ENCODE measurements at regions not wholly inside any gene's neighbourhood (a gene's known extent, or its start where the extent isn't known, plus 50 kb on each side); places are given as distances from the start of the nearest gene placed in this dataset.

DNA sequence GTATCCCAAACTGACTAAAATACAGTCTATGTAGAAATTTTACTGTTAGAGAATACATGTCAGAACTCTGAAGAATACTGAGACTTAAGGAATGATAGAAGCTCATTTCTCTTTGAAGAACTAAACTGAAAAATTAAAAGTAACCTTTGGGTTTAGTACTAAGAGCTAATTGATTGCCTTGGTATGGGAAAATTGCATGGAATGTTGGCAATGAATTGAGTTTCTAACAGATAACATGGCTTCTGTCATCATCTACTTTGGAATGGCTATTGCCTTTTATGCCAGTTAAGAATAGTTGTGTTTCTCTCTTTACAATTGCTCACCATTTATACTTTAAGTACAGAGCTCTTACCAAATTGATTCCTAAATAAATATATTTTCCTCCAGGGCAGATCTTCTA is 308.8 kb upstream of the SYT1 start:
- H3K9me3 ChIP-seq = no peaks in the 10 kb centered on the region
- no peaks in the 10 kb centered on the region for H3K4me1 ChIP-seq
- no peak for DNase-seq
- in situ Hi-C loops (cut with MboI; ENCODE audit: low pct_ligation_motif_present in 1 of 4, low pct_unique_long_range_greater_than_20kb in 1 of 4, low sequenced_read_pairs in 3 of 4) = no loop called here
- intact Hi-C loops (cut with DNase I; ENCODE audit: low total_unique reads) = no loop called here
- H3K4me3 ChIP-seq = no peak overlapping the region
- H3K27ac ChIP-seq = no peak overlapping the region
- no peaks in the 10 kb centered on the region for H3K27me3 ChIP-seq
- TF ChIP-seq EP300 (IDR thresholded peaks at IDR 0.05; ENCODE audit: low read depth) (no peak), POLR2A (IDR thresholded peaks at IDR 0.05) (no peak), POLR2AphosphoS5 (IDR thresholded peaks at IDR 0.05) (no peak)
- TF ChIP-seq, protein P1, sequence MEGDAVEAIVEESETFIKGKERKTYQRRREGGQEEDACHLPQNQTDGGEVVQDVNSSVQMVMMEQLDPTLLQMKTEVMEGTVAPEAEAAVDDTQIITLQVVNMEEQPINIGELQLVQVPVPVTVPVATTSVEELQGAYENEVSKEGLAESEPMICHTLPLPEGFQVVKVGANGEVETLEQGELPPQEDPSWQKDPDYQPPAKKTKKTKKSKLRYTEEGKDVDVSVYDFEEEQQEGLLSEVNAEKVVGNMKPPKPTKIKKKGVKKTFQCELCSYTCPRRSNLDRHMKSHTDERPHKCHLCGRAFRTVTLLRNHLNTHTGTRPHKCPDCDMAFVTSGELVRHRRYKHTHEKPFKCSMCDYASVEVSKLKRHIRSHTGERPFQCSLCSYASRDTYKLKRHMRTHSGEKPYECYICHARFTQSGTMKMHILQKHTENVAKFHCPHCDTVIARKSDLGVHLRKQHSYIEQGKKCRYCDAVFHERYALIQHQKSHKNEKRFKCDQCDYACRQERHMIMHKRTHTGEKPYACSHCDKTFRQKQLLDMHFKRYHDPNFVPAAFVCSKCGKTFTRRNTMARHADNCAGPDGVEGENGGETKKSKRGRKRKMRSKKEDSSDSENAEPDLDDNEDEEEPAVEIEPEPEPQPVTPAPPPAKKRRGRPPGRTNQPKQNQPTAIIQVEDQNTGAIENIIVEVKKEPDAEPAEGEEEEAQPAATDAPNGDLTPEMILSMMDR (IDR thresholded peaks at IDR 0.05) = no peak
- no peaks in the 10 kb centered on the region for H3K36me3 ChIP-seq

DNA sequence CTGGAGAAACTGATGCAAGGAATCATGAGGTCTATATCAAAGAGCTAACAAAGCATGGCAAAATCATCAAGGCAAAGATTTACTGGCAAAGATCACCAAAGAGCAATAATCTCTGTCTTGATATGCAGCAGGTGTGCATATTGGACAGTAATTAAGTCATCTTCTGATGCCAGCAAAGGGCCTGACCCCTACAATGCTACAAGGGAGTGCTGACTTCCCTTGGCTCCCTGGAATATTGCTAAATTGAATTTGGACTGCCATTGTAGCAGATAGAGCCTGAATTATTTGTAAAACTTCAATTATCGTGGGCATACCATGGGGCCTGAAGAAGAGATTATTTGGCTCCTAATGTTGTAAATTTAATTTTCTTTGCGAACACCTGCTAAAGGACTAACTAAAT is 307.9 kb upstream of the SYT1 start:
- intact Hi-C loops (cut with DNase I; ENCODE audit: low total_unique reads) = no loop called here
- H3K27ac ChIP-seq = no peak overlapping the region
- no peak for TF ChIP-seq POLR2AphosphoS5 (IDR thresholded peaks at IDR 0.05)
- TF ChIP-seq, protein P1 (IDR thresholded peaks at IDR 0.05) = no peak
- TF ChIP-seq EP300 (IDR thresholded peaks at IDR 0.05; ENCODE audit: low read depth) = no peak
- TF ChIP-seq POLR2A (IDR thresholded peaks at IDR 0.05) = no peak
- in situ Hi-C loops (cut with MboI; ENCODE audit: low pct_ligation_motif_present in 1 of 4, low pct_unique_long_range_greater_than_20kb in 1 of 4, low sequenced_read_pairs in 3 of 4) = no loop called here
- DNase-seq = no peak
- no peaks in the 10 kb centered on the region for H3K36me3 ChIP-seq
- H3K9me3 ChIP-seq = no peaks in the 10 kb centered on the region
- no peak overlapping the region for H3K4me3 ChIP-seq
- H3K27me3 ChIP-seq = no peaks in the 10 kb centered on the region
- 82 to 100% methylated on average over 2 of the region's 2 CpGs for WGBS, 2 donors (ENCODE audit: low coverage in 1 of 2)
- no peaks in the 10 kb centered on the region for H3K4me1 ChIP-seq

DNA sequence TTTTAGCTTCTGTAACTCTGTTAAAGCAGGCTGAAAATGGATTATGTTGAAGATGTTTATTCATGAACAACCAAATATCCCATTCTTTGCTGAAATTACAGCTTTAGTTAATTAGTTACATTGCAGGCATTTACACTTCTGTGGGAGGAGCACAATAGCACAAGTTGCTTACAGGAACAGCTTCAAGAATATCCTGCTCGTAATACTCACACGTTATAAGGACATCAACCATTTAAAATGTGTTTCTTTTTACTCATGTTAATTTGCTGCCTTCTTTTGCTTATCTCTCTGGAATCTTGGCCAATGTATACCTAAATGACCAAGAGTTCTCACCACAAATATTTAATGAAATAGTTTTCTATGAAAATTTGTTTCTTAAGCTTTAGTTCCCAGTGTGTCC is 305.2 kb upstream of the SYT1 start:
- no peaks in the 10 kb centered on the region for H3K9me3 ChIP-seq
- TF ChIP-seq POLR2AphosphoS5 (IDR thresholded peaks at IDR 0.05) = no peak
- intact Hi-C loops (cut with DNase I; ENCODE audit: low total_unique reads) = no loop called here
- no peak overlapping the region for H3K27ac ChIP-seq
- H3K36me3 ChIP-seq = no peaks in the 10 kb centered on the region
- H3K4me3 ChIP-seq = no peak overlapping the region
- no peak for DNase-seq
- H3K4me1 ChIP-seq = no peaks in the 10 kb centered on the region
- WGBS, 2 donors (ENCODE audit: low coverage in 1 of 2) = 26 to 53% methylated on average over 2 of the region's 2 CpGs
- in situ Hi-C loops (cut with MboI; ENCODE audit: low pct_ligation_motif_present in 1 of 4, low pct_unique_long_range_greater_than_20kb in 1 of 4, low sequenced_read_pairs in 3 of 4) = no loop called here
- H3K27me3 ChIP-seq = no peaks in the 10 kb centered on the region

DNA sequence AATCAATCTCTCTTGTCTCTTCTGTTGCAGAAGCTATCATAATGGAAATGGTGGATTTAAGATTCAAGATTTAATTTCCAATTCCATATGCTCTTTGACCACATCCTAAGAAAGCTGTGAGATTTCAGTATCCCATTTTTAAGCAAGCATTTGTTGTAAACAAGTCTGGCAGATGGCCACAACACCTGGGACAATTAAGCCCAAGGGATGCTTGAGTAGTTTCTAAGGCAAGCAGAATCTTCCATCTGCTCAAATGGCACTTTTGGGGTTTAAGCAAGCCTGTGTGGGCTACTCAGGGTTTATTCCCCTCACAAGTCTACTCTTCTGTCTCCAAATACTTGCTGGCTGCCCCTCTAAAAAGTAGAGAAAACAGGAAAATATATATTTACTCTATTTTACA is 304.7 kb upstream of the SYT1 start:
- TF ChIP-seq EP300 (IDR thresholded peaks at IDR 0.05; ENCODE audit: low read depth) (no peak), POLR2A (IDR thresholded peaks at IDR 0.05) (no peak), POLR2AphosphoS5 (IDR thresholded peaks at IDR 0.05) (no peak)
- TF ChIP-seq, protein P1 (IDR thresholded peaks at IDR 0.05) = no peak
- no peaks in the 10 kb centered on the region for H3K27me3 ChIP-seq
- intact Hi-C loops (cut with DNase I; ENCODE audit: low total_unique reads) (no loop called here), in situ Hi-C loops (cut with MboI; ENCODE audit: low pct_ligation_motif_present in 1 of 4, low pct_unique_long_range_greater_than_20kb in 1 of 4, low sequenced_read_pairs in 3 of 4) (no loop called here)
- H3K9me3 ChIP-seq = no peaks in the 10 kb centered on the region
- no peak for DNase-seq
- H3K4me1 ChIP-seq = no peaks in the 10 kb centered on the region
- no peak overlapping the region for H3K27ac ChIP-seq
- H3K4me3 ChIP-seq = no peak overlapping the region
- H3K36me3 ChIP-seq = no peaks in the 10 kb centered on the region

DNA sequence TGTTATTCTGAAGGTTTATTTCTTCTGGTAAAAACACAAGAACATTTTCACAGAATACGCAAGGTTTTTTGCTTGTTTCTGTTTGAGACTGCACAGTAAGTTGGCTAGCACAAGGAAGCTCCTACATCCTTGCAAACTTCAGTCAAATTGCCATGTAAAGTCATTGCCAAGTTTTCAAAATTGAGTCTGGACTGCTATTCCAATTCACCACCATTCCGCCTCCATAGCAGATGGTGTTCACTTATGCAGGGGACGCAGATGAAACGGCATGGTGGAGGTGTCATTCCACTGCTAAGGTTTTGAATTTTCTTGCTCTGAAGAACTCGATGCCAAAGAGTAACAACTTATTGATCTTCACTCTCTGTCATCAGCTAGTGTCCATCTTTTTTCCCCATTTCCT is 303.9 kb upstream of the SYT1 start:
- TF ChIP-seq, protein P1 (IDR thresholded peaks at IDR 0.05) = no peak
- TF ChIP-seq POLR2AphosphoS5 (IDR thresholded peaks at IDR 0.05) (no peak), POLR2A (IDR thresholded peaks at IDR 0.05) (no peak), EP300 (IDR thresholded peaks at IDR 0.05; ENCODE audit: low read depth) (no peak)
- Histone ChIP-seq H3K27ac (no peak overlapping the region), H3K4me1 (no peaks in the 10 kb centered on the region), H3K9me3 (no peaks in the 10 kb centered on the region), H3K36me3 (no peaks in the 10 kb centered on the region), H3K4me3 (no peak overlapping the region), H3K27me3 (no peaks in the 10 kb centered on the region)
- in situ Hi-C loops (cut with MboI; ENCODE audit: low pct_ligation_motif_present in 1 of 4, low pct_unique_long_range_greater_than_20kb in 1 of 4, low sequenced_read_pairs in 3 of 4) = no loop called here
- intact Hi-C loops (cut with DNase I; ENCODE audit: low total_unique reads) = no loop called here
- DNase-seq = no peak
- 76 to 90% methylated on average over 5 of the region's 5 CpGs for WGBS, 2 donors (ENCODE audit: low coverage in 1 of 2)

Measured in transverse colon (tissue), 4 donors.